Stomach (tissue), 4 donors: ENCODE measurements at regions not wholly inside any gene's neighbourhood (a gene's known extent, or its start where the extent isn't known, plus 50 kb on each side); places are given as distances from the start of the nearest gene placed in this dataset.
A peak's percentile ranks its signal among the peaks of the same experiment; 100 is the strongest.

Experiments
- EP300 ChIP-seq: sonication (generic); formaldehyde crosslinking; IDR thresholded peaks from one replicate; pipeline ENCODE4 v1.6.1; 2017; ENCODE audit warnings: antibody characterized with exemption
- POLR2A ChIP-seq, 4 donors: fragments of 450-650 bp; IDR thresholded peaks; one replicate each; pipeline ENCODE4 v1.6.1; 2016; ENCODE audit warnings: antibody characterized with exemption in 4 of 4, control low read depth in 2 of 4, mild to moderate bottlenecking in 1 of 4, moderate library complexity in 1 of 4
- POLR2AphosphoS5 ChIP-seq, 3 donors: sonication (generic); formaldehyde crosslinking; IDR thresholded peaks; one replicate each; pipeline ENCODE4 v1.6.1; 2016; ENCODE audit warnings: antibody characterized with exemption in 3 of 3
- TF ChIP-seq, protein P1 (sequence below), 7 experiments: fragments of 450-650 bp in 4 of 7; fragments of 200-600 bp in 3 of 7; sonication (generic) in 3 of 7; IDR thresholded peaks; one replicate each; pipeline ENCODE4 v1.5.1; 2016 to 2019; ENCODE audit warnings: antibody characterized with exemption in 7 of 7, control low read depth in 2 of 7, mild to moderate bottlenecking in 1 of 7

DNA sequence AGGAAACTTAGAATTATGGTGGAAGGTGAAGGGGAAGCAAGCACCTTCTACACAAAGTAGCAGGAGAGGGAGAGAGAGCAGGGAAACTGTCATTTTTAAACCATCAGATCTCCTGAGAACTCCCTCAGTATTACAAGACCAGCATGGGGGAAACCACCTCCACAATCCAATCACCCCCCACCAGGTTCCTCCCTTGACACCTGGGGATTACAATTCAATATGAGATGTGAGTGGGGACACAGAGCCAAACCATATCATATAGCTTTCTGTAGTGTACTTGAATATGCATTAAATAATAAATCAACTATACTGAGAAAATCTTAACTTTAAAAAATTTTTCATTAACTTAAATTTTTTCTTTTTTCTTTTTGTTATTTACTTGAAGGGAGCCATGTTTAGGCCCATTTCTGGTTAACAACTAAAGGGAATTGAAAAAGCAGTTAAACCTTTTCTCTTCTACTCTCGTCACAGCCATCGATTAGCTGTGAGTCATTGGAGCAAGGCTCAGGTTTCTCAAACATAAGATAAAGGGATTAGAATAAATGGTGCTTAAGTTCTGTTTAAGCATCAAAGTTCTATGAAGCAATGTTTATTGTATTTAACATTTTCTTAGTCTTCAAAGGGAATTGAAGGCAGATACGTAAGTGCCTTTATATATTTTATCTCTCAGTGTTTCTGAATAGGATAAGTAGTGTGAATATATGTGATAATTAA lies 72.2 kb upstream of the DPT start:
- TF ChIP-seq, protein P1, sequence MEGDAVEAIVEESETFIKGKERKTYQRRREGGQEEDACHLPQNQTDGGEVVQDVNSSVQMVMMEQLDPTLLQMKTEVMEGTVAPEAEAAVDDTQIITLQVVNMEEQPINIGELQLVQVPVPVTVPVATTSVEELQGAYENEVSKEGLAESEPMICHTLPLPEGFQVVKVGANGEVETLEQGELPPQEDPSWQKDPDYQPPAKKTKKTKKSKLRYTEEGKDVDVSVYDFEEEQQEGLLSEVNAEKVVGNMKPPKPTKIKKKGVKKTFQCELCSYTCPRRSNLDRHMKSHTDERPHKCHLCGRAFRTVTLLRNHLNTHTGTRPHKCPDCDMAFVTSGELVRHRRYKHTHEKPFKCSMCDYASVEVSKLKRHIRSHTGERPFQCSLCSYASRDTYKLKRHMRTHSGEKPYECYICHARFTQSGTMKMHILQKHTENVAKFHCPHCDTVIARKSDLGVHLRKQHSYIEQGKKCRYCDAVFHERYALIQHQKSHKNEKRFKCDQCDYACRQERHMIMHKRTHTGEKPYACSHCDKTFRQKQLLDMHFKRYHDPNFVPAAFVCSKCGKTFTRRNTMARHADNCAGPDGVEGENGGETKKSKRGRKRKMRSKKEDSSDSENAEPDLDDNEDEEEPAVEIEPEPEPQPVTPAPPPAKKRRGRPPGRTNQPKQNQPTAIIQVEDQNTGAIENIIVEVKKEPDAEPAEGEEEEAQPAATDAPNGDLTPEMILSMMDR (IDR thresholded peaks at IDR 0.05): no peak
- TF ChIP-seq POLR2A (IDR thresholded peaks at IDR 0.05) (no peak), POLR2AphosphoS5 (IDR thresholded peaks at IDR 0.05) (peak in 1 of 3 donors; percentile 8), EP300 (no peak)
